SK-N-SH treated with all-trans-retinoic acid at 6 μM for 48 hours (cell line): ENCODE measurements at regions not wholly inside any gene's neighbourhood (a gene's known extent, or its start where the extent isn't known, plus 50 kb on each side); places are given as distances from the start of the nearest gene placed in this dataset.

Source experiments
- ARNTL ChIP-seq: fragments of 450-650 bp; formaldehyde crosslinking; IDR thresholded peaks from 2 replicates; pipeline ENCODE4 v1.5.0; 2020; ENCODE audit warnings: low read depth, mild to moderate bottlenecking, moderate library complexity, borderline replicate concordance
- BACH2 ChIP-seq: fragments of 250-450 bp; sonication (Bioruptor Pico); IDR thresholded peaks from 2 replicates; pipeline ENCODE4 v1.9.0; 2021; ENCODE audit warnings: mild to moderate bottlenecking, borderline replicate concordance
- ISL1 ChIP-seq: fragments of 250-450 bp; sonication (Bioruptor Pico); IDR thresholded peaks from 2 replicates; pipeline ENCODE4 v2.1.2; 2022; ENCODE audit warnings: mild to moderate bottlenecking, moderate library complexity
- RARB ChIP-seq: fragments of 250-450 bp; sonication (Bioruptor Pico); IDR thresholded peaks from 2 replicates; pipeline ENCODE4 v1.8.0; 2021; ENCODE audit warnings: mild to moderate bottlenecking, moderate library complexity
- TCF4 ChIP-seq: fragments of 250-450 bp; sonication (Bioruptor Pico); IDR thresholded peaks from 2 replicates; pipeline ENCODE4 v1.8.0; 2021; ENCODE audit warnings: mild to moderate bottlenecking, moderate library complexity, borderline replicate concordance
- ZC3H10 ChIP-seq: fragments of 250-450 bp; sonication (Bioruptor Pico); IDR thresholded peaks from 2 replicates; pipeline ENCODE4 v1.5.1; 2021; ENCODE audit warnings: mild to moderate bottlenecking, moderate library complexity
- ZFP3 ChIP-seq: fragments of 250-450 bp; sonication (Bioruptor Pico); IDR thresholded peaks from 2 replicates; pipeline ENCODE4 v1.5.0; 2020; ENCODE audit warnings: mild to moderate bottlenecking, moderate library complexity
- TF ChIP-seq, protein P1 (sequence below): fragments of 250-450 bp; sonication (Bioruptor Pico); IDR thresholded peaks from 2 replicates; pipeline ENCODE4 v1.8.0; 2021; ENCODE audit warnings: low read depth, mild to moderate bottlenecking, moderate library complexity, borderline replicate concordance
- TF ChIP-seq, protein P2 (sequence below): fragments of 250-450 bp; sonication (Bioruptor Pico); IDR thresholded peaks from 2 replicates; pipeline ENCODE4 v1.5.0; 2020; ENCODE audit warnings: mild to moderate bottlenecking, moderate library complexity
- TF ChIP-seq, protein P3 (sequence below): fragments of 250-450 bp; sonication (Bioruptor Pico); IDR thresholded peaks from 2 replicates; pipeline ENCODE4 v1.8.0; 2020; ENCODE audit warnings: mild to moderate bottlenecking, moderate library complexity, borderline replicate concordance

DNA sequence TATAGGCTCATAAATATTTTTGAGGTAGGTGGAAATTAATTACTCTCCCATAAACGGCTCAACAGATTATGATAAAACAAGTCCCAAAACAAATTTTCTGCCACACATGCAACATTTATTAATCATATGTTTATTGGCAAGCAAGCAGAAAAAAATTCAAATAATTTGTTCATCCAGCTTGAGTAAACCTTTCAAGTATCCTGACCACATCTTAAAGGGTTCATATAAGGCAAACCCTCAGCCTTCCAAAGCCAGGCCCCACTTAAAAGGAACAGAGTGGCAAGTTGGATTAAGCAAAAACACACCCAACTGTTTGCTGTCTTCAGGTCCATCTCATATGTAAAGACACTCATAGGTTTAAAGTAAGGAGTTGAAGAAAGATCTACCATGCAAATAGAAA is 1042.3 kb downstream of the DIPK2A start:
- TF ChIP-seq TCF4 (CRISPR knock-in tag) (no peak), ARNTL (CRISPR knock-in tag) (no peak), BACH2 (CRISPR knock-in tag) (no peak), RARB (CRISPR knock-in tag) (no peak), ZFP3 (CRISPR knock-in tag) (no peak), ISL1 (CRISPR knock-in tag) (no peak), ZC3H10 (no peak)
- TF ChIP-seq, protein P1, sequence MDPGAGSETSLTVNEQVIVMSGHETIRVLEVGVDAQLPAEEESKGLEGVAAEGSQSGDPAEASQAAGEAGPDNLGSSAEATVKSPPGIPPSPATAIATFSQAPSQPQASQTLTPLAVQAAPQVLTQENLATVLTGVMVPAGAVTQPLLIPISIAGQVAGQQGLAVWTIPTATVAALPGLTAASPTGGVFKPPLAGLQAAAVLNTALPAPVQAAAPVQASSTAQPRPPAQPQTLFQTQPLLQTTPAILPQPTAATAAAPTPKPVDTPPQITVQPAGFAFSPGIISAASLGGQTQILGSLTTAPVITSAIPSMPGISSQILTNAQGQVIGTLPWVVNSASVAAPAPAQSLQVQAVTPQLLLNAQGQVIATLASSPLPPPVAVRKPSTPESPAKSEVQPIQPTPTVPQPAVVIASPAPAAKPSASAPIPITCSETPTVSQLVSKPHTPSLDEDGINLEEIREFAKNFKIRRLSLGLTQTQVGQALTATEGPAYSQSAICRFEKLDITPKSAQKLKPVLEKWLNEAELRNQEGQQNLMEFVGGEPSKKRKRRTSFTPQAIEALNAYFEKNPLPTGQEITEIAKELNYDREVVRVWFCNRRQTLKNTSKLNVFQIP (CRISPR knock-in tag), result no peak
- TF ChIP-seq, protein P2, sequence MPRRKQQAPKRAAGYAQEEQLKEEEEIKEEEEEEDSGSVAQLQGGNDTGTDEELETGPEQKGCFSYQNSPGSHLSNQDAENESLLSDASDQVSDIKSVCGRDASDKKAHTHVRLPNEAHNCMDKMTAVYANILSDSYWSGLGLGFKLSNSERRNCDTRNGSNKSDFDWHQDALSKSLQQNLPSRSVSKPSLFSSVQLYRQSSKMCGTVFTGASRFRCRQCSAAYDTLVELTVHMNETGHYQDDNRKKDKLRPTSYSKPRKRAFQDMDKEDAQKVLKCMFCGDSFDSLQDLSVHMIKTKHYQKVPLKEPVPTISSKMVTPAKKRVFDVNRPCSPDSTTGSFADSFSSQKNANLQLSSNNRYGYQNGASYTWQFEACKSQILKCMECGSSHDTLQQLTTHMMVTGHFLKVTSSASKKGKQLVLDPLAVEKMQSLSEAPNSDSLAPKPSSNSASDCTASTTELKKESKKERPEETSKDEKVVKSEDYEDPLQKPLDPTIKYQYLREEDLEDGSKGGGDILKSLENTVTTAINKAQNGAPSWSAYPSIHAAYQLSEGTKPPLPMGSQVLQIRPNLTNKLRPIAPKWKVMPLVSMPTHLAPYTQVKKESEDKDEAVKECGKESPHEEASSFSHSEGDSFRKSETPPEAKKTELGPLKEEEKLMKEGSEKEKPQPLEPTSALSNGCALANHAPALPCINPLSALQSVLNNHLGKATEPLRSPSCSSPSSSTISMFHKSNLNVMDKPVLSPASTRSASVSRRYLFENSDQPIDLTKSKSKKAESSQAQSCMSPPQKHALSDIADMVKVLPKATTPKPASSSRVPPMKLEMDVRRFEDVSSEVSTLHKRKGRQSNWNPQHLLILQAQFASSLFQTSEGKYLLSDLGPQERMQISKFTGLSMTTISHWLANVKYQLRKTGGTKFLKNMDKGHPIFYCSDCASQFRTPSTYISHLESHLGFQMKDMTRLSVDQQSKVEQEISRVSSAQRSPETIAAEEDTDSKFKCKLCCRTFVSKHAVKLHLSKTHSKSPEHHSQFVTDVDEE, result no peak
- TF ChIP-seq, protein P3, sequence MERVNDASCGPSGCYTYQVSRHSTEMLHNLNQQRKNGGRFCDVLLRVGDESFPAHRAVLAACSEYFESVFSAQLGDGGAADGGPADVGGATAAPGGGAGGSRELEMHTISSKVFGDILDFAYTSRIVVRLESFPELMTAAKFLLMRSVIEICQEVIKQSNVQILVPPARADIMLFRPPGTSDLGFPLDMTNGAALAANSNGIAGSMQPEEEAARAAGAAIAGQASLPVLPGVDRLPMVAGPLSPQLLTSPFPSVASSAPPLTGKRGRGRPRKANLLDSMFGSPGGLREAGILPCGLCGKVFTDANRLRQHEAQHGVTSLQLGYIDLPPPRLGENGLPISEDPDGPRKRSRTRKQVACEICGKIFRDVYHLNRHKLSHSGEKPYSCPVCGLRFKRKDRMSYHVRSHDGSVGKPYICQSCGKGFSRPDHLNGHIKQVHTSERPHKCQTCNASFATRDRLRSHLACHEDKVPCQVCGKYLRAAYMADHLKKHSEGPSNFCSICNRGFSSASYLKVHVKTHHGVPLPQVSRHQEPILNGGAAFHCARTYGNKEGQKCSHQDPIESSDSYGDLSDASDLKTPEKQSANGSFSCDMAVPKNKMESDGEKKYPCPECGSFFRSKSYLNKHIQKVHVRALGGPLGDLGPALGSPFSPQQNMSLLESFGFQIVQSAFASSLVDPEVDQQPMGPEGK (CRISPR knock-in tag), result no peak
